ENCODE measurements at regions not wholly inside any gene's neighbourhood (a gene's known extent, or its start where the extent isn't known, plus 50 kb on each side); places are given as distances from the start of the nearest gene placed in this dataset.
"Not testable (repeated sequence)": the region's sequence is repeated elsewhere in the genome, so short reads cannot be mapped to it uniquely, and the experiment has no call there.

DNA sequence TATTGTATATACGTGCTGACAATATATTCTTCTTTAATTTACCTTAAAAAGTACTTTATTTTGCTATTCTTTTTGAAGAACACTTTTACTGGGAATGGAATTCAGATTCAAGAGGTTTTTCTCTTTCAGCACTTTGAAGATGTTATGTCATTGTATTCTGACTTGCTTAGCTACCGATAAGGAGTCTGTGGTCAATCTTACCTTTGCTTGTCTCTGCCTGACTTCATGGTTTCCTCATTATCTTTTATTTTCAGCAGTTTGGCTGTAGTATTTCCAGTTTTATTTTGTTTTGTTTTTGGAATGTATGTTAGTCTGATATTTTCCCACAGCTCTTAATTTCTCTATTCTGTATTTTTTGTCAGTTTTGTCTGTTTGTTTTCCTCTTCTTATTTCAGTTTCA is 187.9 kb upstream of the SMIM30 start:
- Histone ChIP-seq H3K4me1 (no peaks in the 10 kb centered on the region), H3K9me3 (no peaks in the 10 kb centered on the region), H3K36me3 (no peaks in the 10 kb centered on the region), H3K27me3 (no peaks in the 10 kb centered on the region), H3K27ac (no peak overlapping the region), H3K4me3 (no peak overlapping the region)
- intact Hi-C loops (cut with DNase I; ENCODE audit: low total_unique reads), result no loop called here
- no peak for DNase-seq
- TF ChIP-seq POLR2A (IDR thresholded peaks at IDR 0.05), result no peak
- TF ChIP-seq, protein P1, sequence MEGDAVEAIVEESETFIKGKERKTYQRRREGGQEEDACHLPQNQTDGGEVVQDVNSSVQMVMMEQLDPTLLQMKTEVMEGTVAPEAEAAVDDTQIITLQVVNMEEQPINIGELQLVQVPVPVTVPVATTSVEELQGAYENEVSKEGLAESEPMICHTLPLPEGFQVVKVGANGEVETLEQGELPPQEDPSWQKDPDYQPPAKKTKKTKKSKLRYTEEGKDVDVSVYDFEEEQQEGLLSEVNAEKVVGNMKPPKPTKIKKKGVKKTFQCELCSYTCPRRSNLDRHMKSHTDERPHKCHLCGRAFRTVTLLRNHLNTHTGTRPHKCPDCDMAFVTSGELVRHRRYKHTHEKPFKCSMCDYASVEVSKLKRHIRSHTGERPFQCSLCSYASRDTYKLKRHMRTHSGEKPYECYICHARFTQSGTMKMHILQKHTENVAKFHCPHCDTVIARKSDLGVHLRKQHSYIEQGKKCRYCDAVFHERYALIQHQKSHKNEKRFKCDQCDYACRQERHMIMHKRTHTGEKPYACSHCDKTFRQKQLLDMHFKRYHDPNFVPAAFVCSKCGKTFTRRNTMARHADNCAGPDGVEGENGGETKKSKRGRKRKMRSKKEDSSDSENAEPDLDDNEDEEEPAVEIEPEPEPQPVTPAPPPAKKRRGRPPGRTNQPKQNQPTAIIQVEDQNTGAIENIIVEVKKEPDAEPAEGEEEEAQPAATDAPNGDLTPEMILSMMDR (IDR thresholded peaks at IDR 0.05), result no peak

DNA sequence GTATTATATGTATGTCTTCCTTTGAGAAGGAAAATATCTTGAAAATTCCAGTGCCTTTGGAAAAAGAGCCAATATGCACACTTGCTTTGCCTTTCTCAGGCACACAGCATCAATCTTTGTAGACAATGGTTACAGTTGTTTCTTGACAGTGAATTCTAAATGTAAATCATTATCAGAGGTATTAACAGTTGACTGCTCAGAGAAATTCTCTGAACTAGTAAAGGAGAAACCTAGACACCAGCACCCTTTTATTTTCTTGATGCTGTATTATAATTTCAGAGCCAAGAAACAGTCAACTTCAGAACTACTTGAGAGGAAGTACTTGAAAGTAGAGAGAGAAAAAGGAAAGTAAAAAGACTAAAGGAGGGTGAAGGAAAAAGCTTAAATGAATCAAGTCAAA is 185.8 kb upstream of the SMIM30 start:
- no peaks in the 10 kb centered on the region for H3K36me3 ChIP-seq
- no peaks in the 10 kb centered on the region for H3K9me3 ChIP-seq
- intact Hi-C loops (cut with DNase I; ENCODE audit: low total_unique reads), result no loop called here
- H3K4me1 ChIP-seq, result no peaks in the 10 kb centered on the region
- no peak for DNase-seq
- no peak overlapping the region for H3K4me3 ChIP-seq
- no peak for TF ChIP-seq POLR2A (IDR thresholded peaks at IDR 0.05)
- TF ChIP-seq, protein P1 (IDR thresholded peaks at IDR 0.05), result no peak
- no peaks in the 10 kb centered on the region for H3K27me3 ChIP-seq
- no peak overlapping the region for H3K27ac ChIP-seq

DNA sequence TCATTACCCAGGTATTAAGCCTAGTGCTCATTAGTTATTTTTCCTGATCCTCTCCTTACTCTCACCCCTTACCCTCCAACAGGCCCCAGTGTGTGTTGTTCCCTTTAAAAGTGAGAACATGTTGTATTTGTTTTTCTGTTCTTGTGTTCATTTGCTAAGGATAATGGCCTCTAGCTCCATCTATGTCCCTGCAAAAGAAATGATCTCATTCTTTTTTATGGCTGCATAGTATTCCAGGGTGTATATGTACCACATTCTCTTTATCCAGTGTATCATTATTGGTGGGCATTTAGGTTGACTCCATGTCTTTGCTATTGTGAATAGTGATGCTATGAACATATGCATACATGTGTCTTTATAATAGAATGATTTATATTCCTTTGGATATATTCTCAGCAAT is 185.0 kb upstream of the SMIM30 start:
- H3K27me3 ChIP-seq; H3K4me1 ChIP-seq; DNase-seq; H3K36me3 ChIP-seq; H3K27ac ChIP-seq; intact Hi-C loops (cut with DNase I; ENCODE audit: low total_unique reads); H3K4me3 ChIP-seq; H3K9me3 ChIP-seq: not testable (repeated sequence)

DNA sequence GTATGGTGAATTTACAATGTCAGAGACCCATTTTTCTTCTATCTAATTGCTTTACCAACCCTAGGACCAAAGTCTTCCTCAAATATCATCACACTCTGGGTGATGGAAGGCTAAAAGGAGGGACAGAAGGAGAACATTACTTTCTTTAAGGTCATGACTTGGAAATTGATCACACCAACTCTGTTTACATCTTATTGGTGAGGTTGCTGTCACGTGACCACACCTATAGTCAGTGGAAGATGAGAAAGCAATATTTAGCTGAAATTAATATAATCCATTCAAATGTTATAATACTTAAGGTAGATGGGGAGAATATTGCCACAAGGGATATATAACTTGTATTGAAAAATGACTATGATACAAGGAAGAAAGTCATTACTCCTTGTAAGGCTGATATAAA is 183.6 kb upstream of the SMIM30 start:
- intact Hi-C loops (cut with DNase I; ENCODE audit: low total_unique reads), result no loop called here
- no peak for DNase-seq
- Histone ChIP-seq H3K27me3 (no peaks in the 10 kb centered on the region), H3K27ac (no peak overlapping the region), H3K9me3 (no peaks in the 10 kb centered on the region), H3K4me1 (no peaks in the 10 kb centered on the region), H3K36me3 (no peaks in the 10 kb centered on the region), H3K4me3 (no peak overlapping the region)
- TF ChIP-seq, protein P1 (IDR thresholded peaks at IDR 0.05), result no peak
- TF ChIP-seq POLR2A (IDR thresholded peaks at IDR 0.05), result no peak

DNA sequence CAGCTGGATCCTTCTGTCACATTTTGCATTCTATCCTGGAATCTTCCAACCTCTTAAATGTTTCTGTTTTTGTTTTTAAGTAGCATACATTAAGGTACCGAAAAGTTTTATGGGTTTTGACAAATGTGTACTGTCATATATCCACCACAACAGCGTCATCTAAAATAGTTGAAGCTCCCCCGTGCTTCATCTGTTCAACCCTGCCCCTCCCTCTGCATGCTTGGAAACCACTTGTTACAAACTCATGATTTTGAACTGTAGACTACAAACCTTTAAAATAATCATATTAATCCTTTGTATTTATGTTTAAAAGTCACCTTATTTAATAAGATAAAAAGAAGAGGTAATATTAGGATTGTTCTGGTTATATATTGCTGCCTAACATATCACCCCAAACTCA is 182.8 kb upstream of the SMIM30 start:
- Histone ChIP-seq H3K9me3 (no peaks in the 10 kb centered on the region), H3K27me3 (no peaks in the 10 kb centered on the region), H3K4me3 (no peak overlapping the region), H3K27ac (no peak overlapping the region), H3K4me1 (no peaks in the 10 kb centered on the region), H3K36me3 (no peaks in the 10 kb centered on the region)
- no peak for DNase-seq
- intact Hi-C loops (cut with DNase I; ENCODE audit: low total_unique reads), result no loop called here
- TF ChIP-seq, protein P1 (IDR thresholded peaks at IDR 0.05), result no peak
- TF ChIP-seq POLR2A (IDR thresholded peaks at IDR 0.05), result no peak

DNA sequence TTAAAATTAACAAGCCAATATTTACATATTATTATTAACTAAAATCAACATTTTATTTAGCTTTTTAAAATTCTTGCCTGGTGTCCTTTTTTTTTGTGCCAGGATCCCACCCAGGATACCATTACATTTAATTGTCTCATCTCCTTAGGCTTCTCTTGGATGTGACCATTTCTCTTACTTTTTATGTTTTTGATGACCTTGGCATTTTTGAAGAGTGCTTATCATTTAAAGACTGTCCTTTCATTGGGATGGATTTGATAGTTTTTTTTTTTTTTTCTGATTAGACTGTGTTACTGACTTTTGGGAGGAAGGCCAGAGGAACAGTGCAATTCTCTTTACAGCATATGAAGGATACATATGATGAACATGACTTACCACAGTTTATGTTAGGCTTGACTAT is 181.4 kb upstream of the SMIM30 start:
- Histone ChIP-seq H3K27me3 (no peaks in the 10 kb centered on the region), H3K36me3 (no peaks in the 10 kb centered on the region), H3K4me3 (no peak overlapping the region), H3K27ac (no peak overlapping the region), H3K9me3 (no peaks in the 10 kb centered on the region), H3K4me1 (no peaks in the 10 kb centered on the region)
- intact Hi-C loops (cut with DNase I; ENCODE audit: low total_unique reads), result no loop called here
- no peak for TF ChIP-seq POLR2A (IDR thresholded peaks at IDR 0.05)
- no peak for DNase-seq

Data from uterus (tissue), 3 donors.